SK-N-SH (cell line): ENCODE measurements at regions not wholly inside any gene's neighbourhood (a gene's known extent, or its start where the extent isn't known, plus 50 kb on each side); places are given as distances from the start of the nearest gene placed in this dataset.

Source experiments
- CHD2 ChIP-seq: fragments of 150-350 bp; IDR thresholded peaks from 2 replicates; pipeline ENCODE4 v1.6.1; 2018; ENCODE audit warnings: low read length; ENCODE audit not compliant: partially characterized antibody
- EP300 ChIP-seq, 2 experiments: IDR thresholded peaks; 2 replicates each; pipeline versions ENCODE4 v1.4.0 to v1.6.1; 2012; ENCODE audit warnings: borderline replicate concordance in 1 of 2, low read depth in 1 of 2, low read length in 1 of 2
- JUND ChIP-seq: IDR thresholded peaks from 2 replicates; pipeline ENCODE4 v1.4.0; 2012
- POLR2AphosphoS5 ChIP-seq: IDR thresholded peaks from 2 replicates; pipeline ENCODE4 v1.6.1; 2012; ENCODE audit warnings: low read depth, low read length
- TF ChIP-seq, protein P1 (sequence below): IDR thresholded peaks from 2 replicates; pipeline ENCODE4; 2012
- TF ChIP-seq, protein P2 (sequence below): fragments of 200-600 bp; sonication (generic); IDR thresholded peaks from 2 replicates; pipeline ENCODE4 v1.6.1; 2017; ENCODE audit warnings: antibody characterized with exemption, mild to moderate bottlenecking, moderate library complexity
- TF ChIP-seq, protein P3 (sequence below): IDR thresholded peaks from 2 replicates; pipeline ENCODE4 v1.4.0; 2012; ENCODE audit warnings: low read depth

DNA sequence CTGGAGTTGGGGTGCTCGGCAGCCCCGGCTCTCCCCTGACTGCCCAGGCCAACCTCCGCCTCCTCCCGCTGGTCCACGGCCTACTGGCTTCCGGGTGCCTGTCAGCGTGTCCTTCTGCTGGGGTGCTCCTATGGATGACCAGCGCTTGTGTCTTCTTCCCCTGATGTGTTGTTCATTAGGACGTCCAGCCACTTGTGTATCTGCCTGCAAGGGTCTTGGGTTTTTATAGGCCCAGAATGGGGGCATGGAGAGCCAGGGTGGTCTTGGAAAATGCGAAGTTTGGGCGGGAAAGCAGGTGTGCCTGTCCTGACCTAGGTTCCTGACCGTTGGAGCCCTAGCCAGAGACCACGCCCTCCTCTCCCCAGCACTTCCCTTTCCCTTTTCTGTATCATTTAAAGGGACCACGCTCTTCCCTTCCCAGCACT, 139.8 kb downstream of the SLITRK5 start:
- TF ChIP-seq POLR2AphosphoS5 (no peak), CHD2 (no peak), EP300 (IDR thresholded peaks at IDR 0.05; ENCODE audit: borderline replicate concordance in 1 of 2, low read depth in 1 of 2, low read length in 1 of 2) (no peak), JUND (no peak)
- TF ChIP-seq, protein P1, sequence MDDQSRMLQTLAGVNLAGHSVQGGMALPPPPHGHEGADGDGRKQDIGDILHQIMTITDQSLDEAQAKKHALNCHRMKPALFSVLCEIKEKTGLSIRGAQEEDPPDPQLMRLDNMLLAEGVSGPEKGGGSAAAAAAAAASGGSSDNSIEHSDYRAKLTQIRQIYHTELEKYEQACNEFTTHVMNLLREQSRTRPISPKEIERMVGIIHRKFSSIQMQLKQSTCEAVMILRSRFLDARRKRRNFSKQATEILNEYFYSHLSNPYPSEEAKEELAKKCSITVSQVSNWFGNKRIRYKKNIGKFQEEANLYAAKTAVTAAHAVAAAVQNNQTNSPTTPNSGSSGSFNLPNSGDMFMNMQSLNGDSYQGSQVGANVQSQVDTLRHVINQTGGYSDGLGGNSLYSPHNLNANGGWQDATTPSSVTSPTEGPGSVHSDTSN: no peak
- TF ChIP-seq, protein P2, sequence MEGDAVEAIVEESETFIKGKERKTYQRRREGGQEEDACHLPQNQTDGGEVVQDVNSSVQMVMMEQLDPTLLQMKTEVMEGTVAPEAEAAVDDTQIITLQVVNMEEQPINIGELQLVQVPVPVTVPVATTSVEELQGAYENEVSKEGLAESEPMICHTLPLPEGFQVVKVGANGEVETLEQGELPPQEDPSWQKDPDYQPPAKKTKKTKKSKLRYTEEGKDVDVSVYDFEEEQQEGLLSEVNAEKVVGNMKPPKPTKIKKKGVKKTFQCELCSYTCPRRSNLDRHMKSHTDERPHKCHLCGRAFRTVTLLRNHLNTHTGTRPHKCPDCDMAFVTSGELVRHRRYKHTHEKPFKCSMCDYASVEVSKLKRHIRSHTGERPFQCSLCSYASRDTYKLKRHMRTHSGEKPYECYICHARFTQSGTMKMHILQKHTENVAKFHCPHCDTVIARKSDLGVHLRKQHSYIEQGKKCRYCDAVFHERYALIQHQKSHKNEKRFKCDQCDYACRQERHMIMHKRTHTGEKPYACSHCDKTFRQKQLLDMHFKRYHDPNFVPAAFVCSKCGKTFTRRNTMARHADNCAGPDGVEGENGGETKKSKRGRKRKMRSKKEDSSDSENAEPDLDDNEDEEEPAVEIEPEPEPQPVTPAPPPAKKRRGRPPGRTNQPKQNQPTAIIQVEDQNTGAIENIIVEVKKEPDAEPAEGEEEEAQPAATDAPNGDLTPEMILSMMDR: no peak
- TF ChIP-seq, protein P3, sequence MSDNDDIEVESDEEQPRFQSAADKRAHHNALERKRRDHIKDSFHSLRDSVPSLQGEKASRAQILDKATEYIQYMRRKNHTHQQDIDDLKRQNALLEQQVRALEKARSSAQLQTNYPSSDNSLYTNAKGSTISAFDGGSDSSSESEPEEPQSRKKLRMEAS: no peak
